SU-DHL-6 (cell line): ENCODE measurements at regions not wholly inside any gene's neighbourhood (a gene's known extent, or its start where the extent isn't known, plus 50 kb on each side); places are given as distances from the start of the nearest gene placed in this dataset.

Experiments
- H2AFZ ChIP-seq: fragments of 200-600 bp; sonication (generic); 2 replicates; pipeline ENCODE4 v1.6.1; 2014; ENCODE audit warnings: low read depth, mild to moderate bottlenecking, moderate library complexity, mixed read lengths, antibody characterized with exemption, low read length; ENCODE audit not compliant: severe bottlenecking
- H3F3A ChIP-seq: fragments of 200-600 bp; shearing (Covaris generic); 2 replicates; pipeline ENCODE4 v1.6.0; 2016; ENCODE audit warnings: antibody characterized with exemption, mild to moderate bottlenecking; ENCODE audit not compliant: insufficient read depth
- H3K27ac ChIP-seq: fragments of 200-600 bp; sonication (generic); 2 replicates; pipeline ENCODE4 v1.5.1; 2016; ENCODE audit warnings: low read depth, mild to moderate bottlenecking, low read length, moderate library complexity, mixed read lengths
- H3K27me3 ChIP-seq: fragments of 200-600 bp; sonication (generic), shearing (Covaris generic); 2 replicates; pipeline ENCODE4 v1.6.0; 2014; ENCODE audit warnings: mild to moderate bottlenecking, low read length
- H3K36me3 ChIP-seq: fragments of 200-600 bp; sonication (generic); 2 replicates; pipeline ENCODE4 v1.6.1; 2014; ENCODE audit warnings: mild to moderate bottlenecking, low read length, mixed read lengths
- H3K4me2 ChIP-seq: fragments of 300-600, 200-600 bp; shearing (Covaris generic), sonication (generic); 2 replicates; pipeline ENCODE4 v1.6.0; 2014; ENCODE audit warnings: low read length, low read depth, mild to moderate bottlenecking; ENCODE audit not compliant: poor library complexity, severe bottlenecking
- H3K4me3 ChIP-seq: fragments of 200-600 bp; sonication (generic); 2 replicates; pipeline ENCODE4 v1.5.1; 2014; ENCODE audit warnings: antibody characterized with exemption, low read length, mild to moderate bottlenecking, mixed read lengths; ENCODE audit not compliant: insufficient read depth, poor library complexity, severe bottlenecking
- H3K79me2 ChIP-seq: fragments of 200-600 bp; sonication (generic); 2 replicates; pipeline ENCODE4 v1.6.1; 2014; ENCODE audit warnings: mild to moderate bottlenecking, low read length, moderate library complexity; ENCODE audit not compliant: insufficient read depth
- H3K9ac ChIP-seq: fragments of 200-600 bp; sonication (generic); 2 replicates; pipeline ENCODE4 v1.7.0; 2014; ENCODE audit warnings: mild to moderate bottlenecking, low read length
- H3K9me2 ChIP-seq: fragments of 200-600 bp; sonication (generic); replicated peaks from 2 replicates; pipeline ENCODE4 v1.6.1; 2014; ENCODE audit warnings: low read length; ENCODE audit not compliant: insufficient read depth
- H3K9me3 ChIP-seq: fragments of 200-600 bp; sonication (generic); 2 replicates; pipeline ENCODE4 v1.6.1; 2014; ENCODE audit warnings: low read length, mixed read lengths; ENCODE audit not compliant: insufficient read depth
- H4K20me1 ChIP-seq: fragments of 200-600 bp; sonication (generic); 2 replicates; pipeline ENCODE4 v1.6.1; 2014; ENCODE audit warnings: low read depth, mild to moderate bottlenecking, antibody characterized with exemption, low read length, moderate library complexity, mixed read lengths
- EZH2phosphoT487 ChIP-seq: fragments of 200-600 bp; sonication (generic), shearing (Covaris generic); conservative IDR thresholded peaks from 2 replicates; pipeline ENCODE4 v1.6.1; 2018; ENCODE audit warnings: mild to moderate bottlenecking, antibody characterized with exemption, low read length, moderate library complexity, mixed read lengths
- TF ChIP-seq, protein P1 (sequence below): fragments of 200-600 bp; sonication (generic); IDR thresholded peaks from one replicate; pipeline ENCODE4 v1.5.1; 2017; ENCODE audit warnings: antibody characterized with exemption, mild to moderate bottlenecking, low read length, moderate library complexity; ENCODE audit not compliant: insufficient read depth, poor library complexity, severe bottlenecking

DNA sequence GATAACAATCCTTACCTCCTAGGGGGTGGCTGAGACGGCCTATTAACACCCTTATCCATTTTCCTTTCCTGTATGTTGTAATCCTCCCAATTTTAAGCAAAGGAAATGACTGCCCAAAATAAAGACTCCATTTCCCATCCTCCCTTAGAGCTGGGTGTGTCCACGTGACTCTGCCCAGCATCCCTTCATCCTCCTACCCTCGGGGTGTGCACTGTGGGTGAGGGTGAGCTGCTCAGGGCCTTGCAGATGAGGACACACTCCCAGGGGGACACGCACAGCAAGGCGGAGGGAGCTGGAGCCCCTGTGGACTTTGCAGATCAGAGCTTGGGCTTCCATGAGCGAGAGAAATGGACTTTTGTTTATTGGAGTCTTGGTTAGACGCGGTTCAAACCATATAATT, 186.8 kb downstream of the IRF8 start:
- Histone ChIP-seq H3K9ac (no peak overlapping the region), H3K36me3 (no peaks in the 10 kb centered on the region), H3K27ac (no peak overlapping the region), H4K20me1 (no peaks in the 10 kb centered on the region), H3F3A (no peaks in the 10 kb centered on the region), H3K9me3 (no peaks in the 10 kb centered on the region), H2AFZ (no peak overlapping the region), H3K79me2 (no peaks in the 10 kb centered on the region), H3K9me2 (no peaks in the 10 kb centered on the region), H3K4me2 (no peak overlapping the region), H3K27me3 (no peaks in the 10 kb centered on the region), H3K4me3 (no peak overlapping the region)
- TF ChIP-seq, protein P1, sequence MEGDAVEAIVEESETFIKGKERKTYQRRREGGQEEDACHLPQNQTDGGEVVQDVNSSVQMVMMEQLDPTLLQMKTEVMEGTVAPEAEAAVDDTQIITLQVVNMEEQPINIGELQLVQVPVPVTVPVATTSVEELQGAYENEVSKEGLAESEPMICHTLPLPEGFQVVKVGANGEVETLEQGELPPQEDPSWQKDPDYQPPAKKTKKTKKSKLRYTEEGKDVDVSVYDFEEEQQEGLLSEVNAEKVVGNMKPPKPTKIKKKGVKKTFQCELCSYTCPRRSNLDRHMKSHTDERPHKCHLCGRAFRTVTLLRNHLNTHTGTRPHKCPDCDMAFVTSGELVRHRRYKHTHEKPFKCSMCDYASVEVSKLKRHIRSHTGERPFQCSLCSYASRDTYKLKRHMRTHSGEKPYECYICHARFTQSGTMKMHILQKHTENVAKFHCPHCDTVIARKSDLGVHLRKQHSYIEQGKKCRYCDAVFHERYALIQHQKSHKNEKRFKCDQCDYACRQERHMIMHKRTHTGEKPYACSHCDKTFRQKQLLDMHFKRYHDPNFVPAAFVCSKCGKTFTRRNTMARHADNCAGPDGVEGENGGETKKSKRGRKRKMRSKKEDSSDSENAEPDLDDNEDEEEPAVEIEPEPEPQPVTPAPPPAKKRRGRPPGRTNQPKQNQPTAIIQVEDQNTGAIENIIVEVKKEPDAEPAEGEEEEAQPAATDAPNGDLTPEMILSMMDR, result no peak
- no peak for TF ChIP-seq EZH2phosphoT487

DNA sequence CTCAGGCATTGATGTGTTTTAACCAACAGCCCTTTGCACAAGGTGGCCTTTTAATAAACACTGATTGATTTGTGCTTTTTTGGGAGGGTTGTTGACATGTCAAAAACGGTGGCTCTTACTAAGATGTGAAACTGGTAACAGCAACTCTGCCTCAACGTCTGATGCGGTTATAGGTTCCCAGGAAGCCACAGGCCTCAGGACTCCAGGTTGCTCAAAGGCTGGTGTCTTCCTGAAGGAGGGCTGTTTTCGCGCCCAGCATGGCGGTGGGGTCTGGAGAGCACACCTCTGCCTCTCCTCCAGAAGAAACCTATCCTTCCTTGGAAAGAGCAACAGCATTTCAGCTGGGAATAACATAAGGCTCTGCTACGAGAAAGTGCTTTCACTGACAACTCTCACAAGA, 187.5 kb downstream of the IRF8 start:
- no peak overlapping the region for H2AFZ ChIP-seq
- H3K36me3 ChIP-seq, result no peaks in the 10 kb centered on the region
- H3K9me3 ChIP-seq, result no peaks in the 10 kb centered on the region
- no peak overlapping the region for H3K27ac ChIP-seq
- TF ChIP-seq, protein P1, result no peak
- TF ChIP-seq EZH2phosphoT487, result no peak
- no peaks in the 10 kb centered on the region for H3K27me3 ChIP-seq
- no peak overlapping the region for H3K4me3 ChIP-seq
- no peaks in the 10 kb centered on the region for H4K20me1 ChIP-seq
- H3K9me2 ChIP-seq, result no peaks in the 10 kb centered on the region
- no peaks in the 10 kb centered on the region for H3F3A ChIP-seq
- H3K9ac ChIP-seq, result no peak overlapping the region
- H3K4me2 ChIP-seq, result no peak overlapping the region
- no peaks in the 10 kb centered on the region for H3K79me2 ChIP-seq

DNA sequence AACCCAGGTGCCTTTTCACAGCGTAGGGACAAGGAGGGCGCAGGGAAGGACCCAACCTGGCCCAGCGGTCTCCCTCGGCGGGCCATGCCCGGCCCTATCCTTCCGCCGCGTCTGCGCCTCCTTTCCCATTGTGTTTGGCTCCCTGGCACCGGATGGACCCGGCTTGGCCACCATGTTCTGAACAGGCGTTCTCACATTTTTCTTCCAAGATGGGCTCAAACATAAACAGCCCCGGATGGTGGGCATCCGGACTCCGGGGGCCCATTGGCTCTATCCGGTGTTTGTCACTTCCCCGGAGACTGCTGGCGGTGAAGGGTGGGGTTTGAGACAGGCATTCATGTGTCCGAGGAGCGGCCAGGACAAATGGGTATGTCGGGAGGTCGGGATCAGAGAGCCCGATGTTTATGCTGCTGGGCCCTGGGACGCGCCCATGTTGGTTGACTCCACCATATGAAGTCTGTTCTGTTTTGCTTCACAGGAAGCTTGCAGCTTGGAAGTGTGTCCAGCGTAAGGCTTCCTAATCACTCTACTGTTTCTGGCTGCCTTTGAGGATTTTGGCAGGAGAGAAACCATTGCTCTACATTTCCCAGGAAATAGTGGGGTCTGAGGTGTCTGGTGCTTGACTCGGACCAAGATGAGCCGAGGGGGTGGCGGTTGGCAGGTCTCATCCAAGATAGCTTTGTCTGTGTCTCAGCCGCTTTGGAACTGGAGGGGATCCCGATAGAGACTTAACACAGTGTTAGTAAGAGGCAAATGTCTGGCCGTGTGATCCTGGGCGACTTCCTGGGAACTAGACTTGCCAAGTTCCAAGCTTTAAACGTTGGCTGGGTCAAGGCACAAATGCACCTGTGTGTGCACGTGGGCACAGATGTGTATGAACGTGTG, 188.3 kb downstream of the IRF8 start:
- H2AFZ ChIP-seq, result no peak overlapping the region
- H3K4me2 ChIP-seq, result no peak overlapping the region
- no peaks in the 10 kb centered on the region for H3K79me2 ChIP-seq
- no peak overlapping the region for H3K4me3 ChIP-seq
- TF ChIP-seq EZH2phosphoT487, result no peak
- TF ChIP-seq, protein P1, result no peak
- H3K9me3 ChIP-seq, result no peaks in the 10 kb centered on the region
- H3K9me2 ChIP-seq, result no peaks in the 10 kb centered on the region
- H3K27me3 ChIP-seq, result no peaks in the 10 kb centered on the region
- H4K20me1 ChIP-seq, result no peaks in the 10 kb centered on the region
- H3K36me3 ChIP-seq, result no peaks in the 10 kb centered on the region
- H3K27ac ChIP-seq, result no peak overlapping the region
- H3F3A ChIP-seq, result no peaks in the 10 kb centered on the region
- H3K9ac ChIP-seq, result no peak overlapping the region
